GM12878 (cell line): ENCODE measurements at regions not wholly inside any gene's neighbourhood (a gene's known extent, or its start where the extent isn't known, plus 50 kb on each side); places are given as distances from the start of the nearest gene placed in this dataset.

Experiments
- ATAC-seq: fragments of 200-7000 bp; cut with Tn5 transposase; 3 replicates; pipeline ENCODE4 v1.9.1; 2020; ENCODE audit warnings: mild to moderate bottlenecking, moderate library complexity
- BruUV-seq: library from RNA; stranded (reverse); fragments of 400-500 nt; replicated peaks from 2 replicates; lab custom pipeline; 2021; lab: Mats Ljungman, UMichigan
- CTCF ChIA-PET: fragments of 300-600 bp; sonication (Branson Sonifier 250); formaldehyde crosslinking; extraction: SDS; loops from one replicate; lab custom pipeline; 2021; ENCODE audit warnings: inconsistent platforms; lab: Yijun Ruan, JAX
- POLR2A ChIA-PET: fragments of 350-600 bp; formaldehyde crosslinking; extraction: SDS; loops from one replicate; lab custom pipeline; 2021; ENCODE audit warnings: inconsistent platforms; lab: Charles Lee
- RAD21 ChIA-PET: fragments of 300-600 bp; sonication (Branson Sonifier 250); formaldehyde crosslinking; loops from one replicate; lab custom pipeline; 2023; ENCODE audit warnings: antibody characterized with exemption; ENCODE audit not compliant: unreplicated experiment; lab: Charles Lee
- SMC1A ChIA-PET: fragments of 300-600 bp; sonication (Branson Sonifier 250); formaldehyde crosslinking; loops from one replicate; lab custom pipeline; 2023; ENCODE audit not compliant: unreplicated experiment, uncharacterized antibody; lab: Charles Lee
- DNase-seq: peaks from one replicate; pipeline ENCODE4 v3.0.0-alpha.2; 2011; ENCODE audit warnings: low read depth, low spot score
- FAIRE-seq: peaks from 3 replicates; lab custom pipeline; 2011; peaks lifted over from hg19 to GRCh38; lab: Jason Lieb, UNC
- H2AFZ ChIP-seq: 2 replicates; pipeline ENCODE4 v1.6.0; 2011; ENCODE audit warnings: low read depth, low read length, control low read depth; ENCODE audit not compliant: control insufficient read depth
- H3K27ac ChIP-seq: 2 replicates; pipeline ENCODE4 v1.5.1; 2011; ENCODE audit warnings: control low read depth; ENCODE audit not compliant: control insufficient read depth, insufficient read depth
- H3K27me3 ChIP-seq, 2 experiments: replicated peaks in 1 of 2; 2 replicates each; pipeline versions ENCODE4 v1.6.0 to v1.6.1; 2011; ENCODE audit warnings: low read length in 1 of 2; ENCODE audit not compliant: control insufficient read depth in 2 of 2, insufficient read depth in 2 of 2
- H3K36me3 ChIP-seq, 2 experiments: 2 replicates each; pipeline ENCODE4 v1.5.1; 2011; ENCODE audit warnings: low read length in 1 of 2; ENCODE audit not compliant: control insufficient read depth in 2 of 2, insufficient read depth in 2 of 2
- H3K4me1 ChIP-seq: 2 replicates; pipeline ENCODE4 v1.6.1; 2011; ENCODE audit warnings: mild to moderate bottlenecking, low read length, moderate library complexity, mixed read lengths; ENCODE audit not compliant: control insufficient read depth, insufficient read depth
- H3K4me2 ChIP-seq: 2 replicates; pipeline ENCODE4 v1.6.0; 2011; ENCODE audit warnings: control low read depth; ENCODE audit not compliant: control insufficient read depth, insufficient read depth
- H3K4me3 ChIP-seq: fragments of 200-600 bp; sonication (generic); 2 replicates; pipeline ENCODE4 v1.5.1; 2016
- H3K79me2 ChIP-seq: 2 replicates; pipeline ENCODE4 v1.6.0; 2011; ENCODE audit warnings: low read length; ENCODE audit not compliant: control insufficient read depth, insufficient read depth
- H3K9ac ChIP-seq: 2 replicates; pipeline ENCODE4 v1.8.0; 2011; ENCODE audit warnings: low read length, control low read depth, mixed read lengths; ENCODE audit not compliant: control insufficient read depth, insufficient read depth
- H3K9me3 ChIP-seq: replicated peaks from 3 replicates; pipeline ENCODE4 v1.5.1; 2011; ENCODE audit warnings: mild to moderate bottlenecking, low read length; ENCODE audit not compliant: control insufficient read depth, insufficient read depth
- H4K20me1 ChIP-seq: 2 replicates; pipeline ENCODE4 v1.6.0; 2011; ENCODE audit not compliant: control insufficient read depth, insufficient read depth
- PAX5 ChIP-seq: IDR thresholded peaks from 2 replicates; pipeline ENCODE4 v1.6.1; 2011; ENCODE audit warnings: low read depth, low read length, borderline replicate concordance
- PAX8 ChIP-seq: fragments of 450-650 bp; IDR thresholded peaks from 2 replicates; pipeline ENCODE4 v1.6.1; 2017; ENCODE audit warnings: mild to moderate bottlenecking, moderate library complexity
- SRF ChIP-seq, 2 experiments: IDR thresholded peaks; 2 replicates each; pipeline ENCODE4 v1.6.1; 2011; ENCODE audit warnings: low read depth in 2 of 2, low read length in 2 of 2, mild to moderate bottlenecking in 1 of 2, moderate library complexity in 1 of 2
- ZBED1 ChIP-seq: IDR thresholded peaks from 2 replicates; pipeline ENCODE4 v1.6.1; 2016; ENCODE audit warnings: borderline replicate concordance
- ZNF622 ChIP-seq: fragments of 450-650 bp; IDR thresholded peaks from 2 replicates; pipeline ENCODE4 v1.6.1; 2017; ENCODE audit warnings: mild to moderate bottlenecking, inconsistent platforms
- WGBS: methylation state at CpG from one replicate; pipeline ENCODE4 v1.1.6; 2016; ENCODE audit warnings: low lambda C conversion rate; ENCODE audit not compliant: insufficient replicate concordance, insufficient coverage; ENCODE audit errors: missing lambda C conversion rate; 5-methylcytosine and 5-hydroxymethylcytosine counted together
- in situ Hi-C: fragments of 300-500 bp; cut with MboI; formaldehyde crosslinking; loops from 9 replicates; pipeline ENCODE4 v1.14.3; 2018; ENCODE audit warnings: mixed read lengths
- intact Hi-C: fragments of 100-400 bp; cut with micrococcal nuclease; formaldehyde crosslinking; loops from one replicate; pipeline ENCODE4 v1.14.2; 2022; ENCODE audit not compliant: unreplicated experiment
- TF ChIP-seq, protein P1 (sequence below): IDR thresholded peaks from 2 replicates; pipeline ENCODE4 v1.6.1; 2011; ENCODE audit warnings: borderline replicate concordance, low read depth, mild to moderate bottlenecking, moderate library complexity, low read length; ENCODE audit not compliant: insufficient read depth, poor library complexity, severe bottlenecking
- TF ChIP-seq, protein P2 (sequence below): IDR thresholded peaks from 2 replicates; pipeline ENCODE4 v1.6.1; 2012; ENCODE audit warnings: mild to moderate bottlenecking, low read depth, low read length
- TF ChIP-seq, protein P3 (sequence below): IDR thresholded peaks from 2 replicates; pipeline ENCODE4 v1.6.1; 2011; ENCODE audit warnings: low read depth, mild to moderate bottlenecking, low read length, moderate library complexity, borderline replicate concordance; ENCODE audit errors: extremely low read depth
- TF ChIP-seq, protein P4 (sequence below): IDR thresholded peaks from 2 replicates; pipeline ENCODE4 v1.6.1; 2012; ENCODE audit warnings: low read length, inconsistent platforms

DNA sequence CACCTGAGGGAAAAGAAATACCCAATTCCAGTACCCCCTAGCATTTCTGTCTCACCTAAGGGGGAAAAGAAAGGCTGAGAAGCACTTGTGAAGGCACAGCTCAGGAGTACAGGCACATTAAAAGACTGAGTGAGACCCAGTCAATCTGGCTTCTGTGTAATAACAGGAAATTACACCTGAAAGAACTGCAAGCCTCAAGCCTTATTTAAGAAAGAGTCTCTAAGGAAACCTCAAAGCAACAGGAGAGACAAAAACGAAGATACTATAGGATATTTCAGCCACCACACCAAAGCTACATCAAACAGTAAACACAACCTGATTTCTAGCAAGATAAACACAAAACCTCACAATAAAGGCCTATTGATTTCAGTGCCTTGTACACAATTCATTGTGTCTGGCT lies 69.6 kb upstream of the CDK1 start (continued):
- TF ChIP-seq, protein P1, sequence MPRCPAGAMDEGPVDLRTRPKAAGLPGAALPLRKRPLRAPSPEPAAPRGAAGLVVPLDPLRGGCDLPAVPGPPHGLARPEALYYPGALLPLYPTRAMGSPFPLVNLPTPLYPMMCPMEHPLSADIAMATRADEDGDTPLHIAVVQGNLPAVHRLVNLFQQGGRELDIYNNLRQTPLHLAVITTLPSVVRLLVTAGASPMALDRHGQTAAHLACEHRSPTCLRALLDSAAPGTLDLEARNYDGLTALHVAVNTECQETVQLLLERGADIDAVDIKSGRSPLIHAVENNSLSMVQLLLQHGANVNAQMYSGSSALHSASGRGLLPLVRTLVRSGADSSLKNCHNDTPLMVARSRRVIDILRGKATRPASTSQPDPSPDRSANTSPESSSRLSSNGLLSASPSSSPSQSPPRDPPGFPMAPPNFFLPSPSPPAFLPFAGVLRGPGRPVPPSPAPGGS = no peak
- TF ChIP-seq, protein P2, sequence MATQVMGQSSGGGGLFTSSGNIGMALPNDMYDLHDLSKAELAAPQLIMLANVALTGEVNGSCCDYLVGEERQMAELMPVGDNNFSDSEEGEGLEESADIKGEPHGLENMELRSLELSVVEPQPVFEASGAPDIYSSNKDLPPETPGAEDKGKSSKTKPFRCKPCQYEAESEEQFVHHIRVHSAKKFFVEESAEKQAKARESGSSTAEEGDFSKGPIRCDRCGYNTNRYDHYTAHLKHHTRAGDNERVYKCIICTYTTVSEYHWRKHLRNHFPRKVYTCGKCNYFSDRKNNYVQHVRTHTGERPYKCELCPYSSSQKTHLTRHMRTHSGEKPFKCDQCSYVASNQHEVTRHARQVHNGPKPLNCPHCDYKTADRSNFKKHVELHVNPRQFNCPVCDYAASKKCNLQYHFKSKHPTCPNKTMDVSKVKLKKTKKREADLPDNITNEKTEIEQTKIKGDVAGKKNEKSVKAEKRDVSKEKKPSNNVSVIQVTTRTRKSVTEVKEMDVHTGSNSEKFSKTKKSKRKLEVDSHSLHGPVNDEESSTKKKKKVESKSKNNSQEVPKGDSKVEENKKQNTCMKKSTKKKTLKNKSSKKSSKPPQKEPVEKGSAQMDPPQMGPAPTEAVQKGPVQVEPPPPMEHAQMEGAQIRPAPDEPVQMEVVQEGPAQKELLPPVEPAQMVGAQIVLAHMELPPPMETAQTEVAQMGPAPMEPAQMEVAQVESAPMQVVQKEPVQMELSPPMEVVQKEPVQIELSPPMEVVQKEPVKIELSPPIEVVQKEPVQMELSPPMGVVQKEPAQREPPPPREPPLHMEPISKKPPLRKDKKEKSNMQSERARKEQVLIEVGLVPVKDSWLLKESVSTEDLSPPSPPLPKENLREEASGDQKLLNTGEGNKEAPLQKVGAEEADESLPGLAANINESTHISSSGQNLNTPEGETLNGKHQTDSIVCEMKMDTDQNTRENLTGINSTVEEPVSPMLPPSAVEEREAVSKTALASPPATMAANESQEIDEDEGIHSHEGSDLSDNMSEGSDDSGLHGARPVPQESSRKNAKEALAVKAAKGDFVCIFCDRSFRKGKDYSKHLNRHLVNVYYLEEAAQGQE = no peak
- TF ChIP-seq SRF (IDR thresholded peaks at IDR 0.05; ENCODE audit: low read depth in 2 of 2, low read length in 2 of 2) = no peak
- no peak for TF ChIP-seq PAX5
- no peak for TF ChIP-seq ZNF622
- no peak for TF ChIP-seq ZBED1

DNA sequence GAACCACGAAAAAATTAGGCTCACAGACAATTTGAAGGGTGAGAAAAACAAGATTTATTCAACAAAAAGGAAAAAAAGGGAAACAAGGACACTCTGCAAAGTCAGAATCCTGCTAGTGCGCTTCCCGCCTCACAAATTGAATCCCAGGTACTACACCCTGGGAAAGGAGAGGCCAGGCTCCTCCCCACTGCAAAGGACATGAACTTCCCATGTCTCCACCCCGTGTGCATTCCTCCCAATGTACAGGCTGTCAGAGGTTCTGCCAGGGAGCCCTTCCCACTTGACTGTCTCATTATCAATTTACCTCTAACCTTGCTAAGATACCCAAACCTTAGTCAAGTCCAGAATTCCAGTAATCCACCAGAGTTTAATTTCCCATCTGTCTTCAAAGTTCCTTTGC lies 70.4 kb upstream of the CDK1 start:
- TF ChIP-seq PAX8 = no peak
- TF ChIP-seq, protein P3, sequence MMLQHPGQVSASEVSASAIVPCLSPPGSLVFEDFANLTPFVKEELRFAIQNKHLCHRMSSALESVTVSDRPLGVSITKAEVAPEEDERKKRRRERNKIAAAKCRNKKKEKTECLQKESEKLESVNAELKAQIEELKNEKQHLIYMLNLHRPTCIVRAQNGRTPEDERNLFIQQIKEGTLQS = no peak
- TF ChIP-seq, protein P4, sequence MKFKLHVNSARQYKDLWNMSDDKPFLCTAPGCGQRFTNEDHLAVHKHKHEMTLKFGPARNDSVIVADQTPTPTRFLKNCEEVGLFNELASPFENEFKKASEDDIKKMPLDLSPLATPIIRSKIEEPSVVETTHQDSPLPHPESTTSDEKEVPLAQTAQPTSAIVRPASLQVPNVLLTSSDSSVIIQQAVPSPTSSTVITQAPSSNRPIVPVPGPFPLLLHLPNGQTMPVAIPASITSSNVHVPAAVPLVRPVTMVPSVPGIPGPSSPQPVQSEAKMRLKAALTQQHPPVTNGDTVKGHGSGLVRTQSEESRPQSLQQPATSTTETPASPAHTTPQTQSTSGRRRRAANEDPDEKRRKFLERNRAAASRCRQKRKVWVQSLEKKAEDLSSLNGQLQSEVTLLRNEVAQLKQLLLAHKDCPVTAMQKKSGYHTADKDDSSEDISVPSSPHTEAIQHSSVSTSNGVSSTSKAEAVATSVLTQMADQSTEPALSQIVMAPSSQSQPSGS = no peak
- TF ChIP-seq, all 136 proteins: peak for 0
- no peaks in the 10 kb centered on the region for H3K36me3 ChIP-seq
- no peak overlapping the region for H3K27ac ChIP-seq
- no peak overlapping the region for H3K4me2 ChIP-seq
- H3K9me3 ChIP-seq = no peaks in the 10 kb centered on the region
- RAD21 ChIA-PET = no interaction called here
- in situ Hi-C loops = no loop called here
- DNase-seq = no peak
- H4K20me1 ChIP-seq = no peaks in the 10 kb centered on the region
- intact Hi-C loops = no loop called here
- CTCF ChIA-PET = no interaction called here
- no peaks in the 10 kb centered on the region for H3K79me2 ChIP-seq
- WGBS = 43% methylated on average over 4 of the region's 4 CpGs
- no peak overlapping the region for H3K4me3 ChIP-seq
- POLR2A ChIA-PET = no interaction called here
- no peaks in the 10 kb centered on the region for H3K27me3 ChIP-seq
- no TSS peak for BruUV-seq
- H2AFZ ChIP-seq = no peak overlapping the region
- no peak for FAIRE-seq
- SMC1A ChIA-PET = no interaction called here
- H3K4me1 ChIP-seq = no peaks in the 10 kb centered on the region
- no peak overlapping the region for H3K9ac ChIP-seq
- ATAC-seq = no peak
